Pancreas (tissue), 10 donors: ENCODE measurements at regions not wholly inside any gene's neighbourhood (a gene's known extent, or its start where the extent isn't known, plus 50 kb on each side); places are given as distances from the start of the nearest gene placed in this dataset.
"Not testable (repeated sequence)": the region's sequence is repeated elsewhere in the genome, so short reads cannot be mapped to it uniquely, and the experiment has no call there.

ENCODE experiments used
- ATAC-seq, 4 donors: fragments of 200-7000 bp; cut with Tn5 transposase; one replicate each; pipeline versions ENCODE4 v1.8.0 to v1.9.1; 2020; ENCODE audit warnings: mild to moderate bottlenecking in 4 of 4, moderate library complexity in 4 of 4
- DNase-seq, 6 donors: peaks; one replicate each; pipeline ENCODE4 v3.0.0-alpha.2; 2020
- FAIRE-seq: peaks from 2 replicates; lab custom pipeline; 2012; peaks lifted over from hg19 to GRCh38; lab: Jason Lieb, UNC
- H3K27ac ChIP-seq, 4 donors: fragments of 200-600 bp; sonication (generic); 1 replicate in 3 of 4; 2 replicates in 1 of 4; pipeline versions ENCODE4 v1.5.0 to v1.8.0; 2020
- H3K27me3 ChIP-seq, 4 donors: fragments of 200-600 bp; one replicate each; pipeline ENCODE4 v1.8.0; 2021
- H3K36me3 ChIP-seq, 3 donors: fragments of 200-600 bp; sonication (generic) in 1 of 3; one replicate each; pipeline versions ENCODE4 v1.5.0 to v1.8.0; 2020 to 2021
- H3K4me1 ChIP-seq, 3 donors: fragments of 200-600 bp; one replicate each; pipeline ENCODE4 v1.8.0; 2021
- H3K4me3 ChIP-seq, 4 donors: fragments of 200-600 bp; sonication (generic) in 2 of 4; one replicate each; pipeline versions ENCODE4 v1.5.0 to v1.8.0; 2020 to 2021
- H3K9me3 ChIP-seq, 4 donors: fragments of 200-600 bp; one replicate each; pipeline ENCODE4 v1.8.0; 2021
- WGBS, 2 donors: extraction: QIAGEN DNeasy Blood & Tissue Kit; methylation state at CpG; one replicate each; pipeline ENCODE4 v1.1.7; 2013; 5-methylcytosine and 5-hydroxymethylcytosine counted together
- intact Hi-C, 3 donors: fragments of 100-400 bp; cut with DNase I; formaldehyde crosslinking; loops; one replicate each; pipeline versions ENCODE4 v1.11.1 to v1.14.2; 2022
- TF ChIP-seq, protein P1 (sequence below), 4 donors: fragments of 200-600 bp; sonication (generic) in 3 of 4; IDR thresholded peaks; one replicate each; pipeline versions ENCODE4 v1.5.0 to v1.8.0; 2021; ENCODE audit warnings: antibody characterized with exemption in 4 of 4
- donor health status: healthy with polysubstance abuse.
- donor health status: DM: no; HTN: no; CAD: no; lungs with moderate emphysema.
- donor health status: DM: no; HTN: no; CAD: no.
- donor health status: control.
- donor health status: control.
- donor health status: Bipolar disorder and iron deficiency.
- donor health status: DM: yes; HTN: yes; CAD: no.
- donor health status: DM: no; HTN: no; CAD: no.
- donor health status: DM: no; HTN: no; CAD: no.
- donor health status: DM: yes; HTN: yes; CAD: no.

DNA sequence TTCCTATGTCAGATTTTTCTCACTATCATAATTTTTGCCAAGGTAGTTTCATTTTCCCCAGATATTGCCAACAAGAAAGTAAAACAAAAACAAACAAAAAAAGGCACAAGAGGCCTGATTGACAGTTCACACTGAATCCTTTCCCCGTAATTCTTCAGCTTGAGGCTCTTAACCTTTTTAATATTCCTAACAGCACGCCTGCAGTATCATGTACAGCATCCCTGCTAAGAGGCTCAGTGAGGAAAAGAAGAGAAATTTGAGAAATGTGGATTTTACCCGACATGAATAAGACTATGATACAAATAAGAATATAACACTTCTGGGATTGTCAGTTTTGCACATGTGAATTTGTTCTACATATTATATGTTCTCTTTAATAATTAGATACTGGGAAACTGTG lies 182.4 kb upstream of the CDK1 start:
- H3K27ac ChIP-seq = no peak overlapping the region
- no peak for FAIRE-seq
- WGBS, 2 donors = 91% methylated on average over 3 of the region's 3 CpGs
- no peak for ATAC-seq
- peaks cover 0 to 4% (median 0%) of the 10 kb centered on the region in 4 donors for H3K9me3 ChIP-seq
- H3K27me3 ChIP-seq = no peaks in the 10 kb centered on the region
- H3K4me3 ChIP-seq = no peak overlapping the region
- intact Hi-C loops = no loop called here
- DNase-seq = no peak
- H3K4me1 ChIP-seq = no peaks in the 10 kb centered on the region
- TF ChIP-seq, protein P1, sequence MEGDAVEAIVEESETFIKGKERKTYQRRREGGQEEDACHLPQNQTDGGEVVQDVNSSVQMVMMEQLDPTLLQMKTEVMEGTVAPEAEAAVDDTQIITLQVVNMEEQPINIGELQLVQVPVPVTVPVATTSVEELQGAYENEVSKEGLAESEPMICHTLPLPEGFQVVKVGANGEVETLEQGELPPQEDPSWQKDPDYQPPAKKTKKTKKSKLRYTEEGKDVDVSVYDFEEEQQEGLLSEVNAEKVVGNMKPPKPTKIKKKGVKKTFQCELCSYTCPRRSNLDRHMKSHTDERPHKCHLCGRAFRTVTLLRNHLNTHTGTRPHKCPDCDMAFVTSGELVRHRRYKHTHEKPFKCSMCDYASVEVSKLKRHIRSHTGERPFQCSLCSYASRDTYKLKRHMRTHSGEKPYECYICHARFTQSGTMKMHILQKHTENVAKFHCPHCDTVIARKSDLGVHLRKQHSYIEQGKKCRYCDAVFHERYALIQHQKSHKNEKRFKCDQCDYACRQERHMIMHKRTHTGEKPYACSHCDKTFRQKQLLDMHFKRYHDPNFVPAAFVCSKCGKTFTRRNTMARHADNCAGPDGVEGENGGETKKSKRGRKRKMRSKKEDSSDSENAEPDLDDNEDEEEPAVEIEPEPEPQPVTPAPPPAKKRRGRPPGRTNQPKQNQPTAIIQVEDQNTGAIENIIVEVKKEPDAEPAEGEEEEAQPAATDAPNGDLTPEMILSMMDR (IDR thresholded peaks at IDR 0.05) = no peak
- H3K36me3 ChIP-seq = no peaks in the 10 kb centered on the region

DNA sequence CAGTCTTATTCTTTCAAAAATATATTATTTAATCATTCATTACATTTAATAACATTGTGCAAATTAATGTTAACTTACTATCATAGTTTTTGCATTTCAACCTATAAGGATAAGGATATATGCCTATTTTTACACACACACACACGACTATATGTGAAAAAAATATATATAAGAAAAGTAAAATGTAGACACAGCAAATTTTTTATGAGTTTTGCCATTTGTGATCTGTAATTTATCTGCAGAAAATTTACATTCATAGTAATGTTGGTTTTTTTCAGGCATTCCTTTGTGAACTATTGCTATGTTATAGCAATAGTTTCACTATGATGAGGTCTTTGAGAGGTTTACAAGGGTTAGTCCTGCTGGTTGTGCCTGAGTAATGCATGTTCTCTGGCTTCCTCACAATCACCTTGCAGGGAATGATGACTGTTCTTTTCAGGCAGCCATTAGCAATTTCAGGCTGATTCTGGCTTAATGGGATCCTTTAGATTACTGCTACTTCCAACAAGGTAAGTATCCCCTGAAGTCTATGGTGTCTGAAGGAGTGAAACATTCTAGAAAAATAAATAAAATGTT lies 183.7 kb upstream of the CDK1 start:
- DNase-seq (no peak), FAIRE-seq (no peak), ATAC-seq (no peak)
- Histone ChIP-seq H3K9me3 (peaks cover 0 to 4% (median 0%) of the 10 kb centered on the region in 4 donors), H3K27ac (no peak overlapping the region), H3K27me3 (no peaks in the 10 kb centered on the region), H3K4me1 (no peaks in the 10 kb centered on the region), H3K4me3 (no peak overlapping the region), H3K36me3 (no peaks in the 10 kb centered on the region)
- 85 to 88% methylated on average over 1 of the region's 1 CpG for WGBS, 2 donors
- TF ChIP-seq, protein P1 (IDR thresholded peaks at IDR 0.05) = no peak
- intact Hi-C loops = no loop called here

DNA sequence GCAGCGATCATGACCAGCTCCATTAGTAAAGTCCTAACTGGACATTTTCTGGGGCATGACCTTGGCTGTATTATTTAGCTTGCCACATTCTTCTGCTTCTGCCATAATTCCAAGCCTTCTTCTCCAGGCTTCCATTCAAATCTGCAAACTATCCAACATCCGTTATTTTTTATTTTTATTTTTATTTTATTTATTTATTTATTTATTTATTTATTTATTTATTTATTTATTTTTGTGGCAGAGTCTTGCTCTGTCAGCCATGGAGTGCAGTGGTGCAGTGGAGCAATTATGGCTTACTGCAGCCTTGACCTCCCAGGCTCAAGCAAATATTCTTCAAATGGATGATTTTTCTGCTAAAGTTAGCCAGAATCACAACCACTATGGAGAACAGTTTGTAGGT lies 187.2 kb upstream of the CDK1 start:
- no peaks in the 10 kb centered on the region for H3K9me3 ChIP-seq
- no peak for ATAC-seq
- intact Hi-C loops = no loop called here
- H3K4me3 ChIP-seq = no peak overlapping the region
- whole genome bisulfite sequencing, 2 donors = 94 to 97% methylated on average over 2 of the region's 2 CpGs
- H3K27me3 ChIP-seq = no peaks in the 10 kb centered on the region
- no peaks in the 10 kb centered on the region for H3K4me1 ChIP-seq
- H3K27ac ChIP-seq = no peak overlapping the region
- no peak for FAIRE-seq
- TF ChIP-seq, protein P1 (IDR thresholded peaks at IDR 0.05) = no peak
- no peak for DNase-seq
- H3K36me3 ChIP-seq = no peaks in the 10 kb centered on the region

DNA sequence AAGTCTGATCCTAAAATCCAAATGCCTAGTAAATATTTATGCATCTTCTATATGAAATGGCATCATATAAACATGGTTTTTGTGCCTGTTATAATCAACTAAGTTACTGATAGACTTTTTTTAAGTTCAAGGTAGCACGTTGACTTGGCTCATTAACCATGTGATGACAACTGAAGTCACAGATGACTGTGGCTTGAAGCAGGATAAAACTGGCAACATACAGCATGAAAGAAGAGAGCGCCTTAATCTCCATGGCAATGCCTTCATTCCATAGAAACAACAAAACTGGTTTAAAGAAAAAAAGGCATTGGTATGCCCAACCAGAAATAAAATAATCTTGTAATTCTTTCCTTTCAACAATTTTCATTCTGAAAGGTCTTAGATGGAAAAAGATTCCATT lies 188.9 kb upstream of the CDK1 start:
- FAIRE-seq = no peak
- no peak for DNase-seq

DNA sequence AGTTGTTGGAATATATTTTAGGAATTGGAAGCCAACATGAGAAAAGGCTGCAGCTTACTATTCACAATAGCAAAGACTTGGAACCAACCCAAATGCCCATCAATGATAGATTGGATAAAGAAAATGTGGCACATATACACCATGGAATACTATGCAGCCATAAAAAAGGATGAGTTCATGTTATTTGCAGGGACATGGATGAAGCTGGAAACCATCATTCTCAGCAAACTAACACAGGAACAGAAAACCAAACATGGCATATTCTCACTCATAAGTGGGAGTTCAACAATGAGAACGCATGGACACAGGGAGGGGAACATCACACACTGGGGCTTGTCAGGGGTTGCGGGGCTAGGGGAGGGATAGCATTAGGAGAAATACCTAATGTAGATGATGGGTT lies 192.1 kb upstream of the ANK3 start:
- H3K27me3 ChIP-seq, ATAC-seq, H3K4me3 ChIP-seq, FAIRE-seq, DNase-seq, H3K4me1 ChIP-seq, H3K36me3 ChIP-seq, H3K27ac ChIP-seq, H3K9me3 ChIP-seq, intact Hi-C loops: not testable (repeated sequence)
- 96 to 99% methylated on average over 2 of the region's 2 CpGs for whole genome bisulfite sequencing, 2 donors

More for the DNA sequence above, 188.9 kb upstream of the CDK1 start:
- 68 to 73% methylated on average over 2 of the region's 2 CpGs for WGBS, 2 donors
- no peak for ATAC-seq
- intact Hi-C loops = no loop called here
- H3K4me3 ChIP-seq = no peak overlapping the region
- no peaks in the 10 kb centered on the region for H3K4me1 ChIP-seq
- TF ChIP-seq, protein P1 (IDR thresholded peaks at IDR 0.05) = no peak
- H3K9me3 ChIP-seq = no peaks in the 10 kb centered on the region
- H3K36me3 ChIP-seq = no peaks in the 10 kb centered on the region
- no peak overlapping the region for H3K27ac ChIP-seq
- no peaks in the 10 kb centered on the region for H3K27me3 ChIP-seq
